RPMI7951 (cell line): ENCODE measurements at regions not wholly inside any gene's neighbourhood (a gene's known extent, or its start where the extent isn't known, plus 50 kb on each side); places are given as distances from the start of the nearest gene placed in this dataset.
"Not testable (repeated sequence)": the region's sequence is repeated elsewhere in the genome, so short reads cannot be mapped to it uniquely, and the experiment has no call there.

Source experiments
- DNase-seq: peaks from one replicate; pipeline ENCODE4 v3.0.0-alpha.2; 2012; ENCODE audit warnings: low read depth

DNA sequence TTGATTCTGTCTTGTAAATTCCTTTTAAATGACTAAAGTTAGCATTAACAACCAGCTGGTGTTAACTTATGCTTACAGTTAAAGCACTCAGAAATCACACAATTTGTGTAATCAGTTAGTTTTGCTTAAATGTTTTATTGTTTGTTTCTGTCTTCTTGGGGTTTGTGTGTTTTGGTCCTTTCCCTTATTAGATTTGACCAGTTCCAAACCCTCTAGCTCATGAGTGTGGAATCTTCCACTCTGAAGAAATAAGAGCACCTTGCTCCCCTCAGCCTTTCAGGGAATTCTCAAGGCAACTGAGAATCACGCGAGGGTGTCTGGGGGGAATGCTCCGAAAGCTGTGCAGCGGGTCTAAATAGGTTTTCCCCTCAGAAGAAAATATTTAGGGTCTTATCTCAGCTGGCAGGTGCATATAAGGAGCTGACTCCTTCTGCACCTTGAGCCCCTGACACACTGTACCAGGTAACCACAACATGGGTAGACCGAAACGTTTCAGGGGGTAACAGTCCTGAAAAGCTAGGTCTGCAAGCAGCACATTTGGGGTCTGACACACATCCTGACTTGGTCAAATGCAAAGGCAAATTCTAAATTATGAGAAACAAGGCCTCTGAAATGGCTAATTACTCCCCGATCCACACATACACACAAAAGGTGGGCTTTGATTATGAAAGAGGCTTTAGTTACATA is 188.1 kb upstream of the ETV3 start:
- no peak for DNase-seq

- DNase-seq, result no peak
Observed at GRCh38 chr1:157325220-157325619, 187.0 kb upstream of the ETV3 start.

DNA sequence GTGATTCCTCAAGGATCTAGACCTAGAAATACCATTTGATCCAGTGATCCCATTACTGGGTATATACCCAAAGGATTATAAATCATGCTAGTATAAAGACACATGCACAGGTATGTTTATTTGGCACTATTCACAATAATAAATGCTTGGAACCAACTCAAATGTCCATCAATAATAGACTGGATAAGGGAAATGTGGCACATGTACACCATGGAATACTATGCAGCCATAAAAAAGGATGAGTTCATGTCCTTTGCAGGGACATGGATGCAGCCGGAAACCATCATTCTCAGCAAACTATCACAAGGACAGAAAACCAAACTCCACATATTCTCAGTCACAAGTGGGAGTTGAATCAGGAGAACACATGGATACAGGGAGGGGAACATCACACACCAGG is 183.8 kb upstream of the ETV3 start:
- not testable (repeated sequence) for DNase-seq

GRCh38 chr1:157319567-157319966 is 181.4 kb upstream of the ETV3 start:
- no peak for DNase-seq

DNA sequence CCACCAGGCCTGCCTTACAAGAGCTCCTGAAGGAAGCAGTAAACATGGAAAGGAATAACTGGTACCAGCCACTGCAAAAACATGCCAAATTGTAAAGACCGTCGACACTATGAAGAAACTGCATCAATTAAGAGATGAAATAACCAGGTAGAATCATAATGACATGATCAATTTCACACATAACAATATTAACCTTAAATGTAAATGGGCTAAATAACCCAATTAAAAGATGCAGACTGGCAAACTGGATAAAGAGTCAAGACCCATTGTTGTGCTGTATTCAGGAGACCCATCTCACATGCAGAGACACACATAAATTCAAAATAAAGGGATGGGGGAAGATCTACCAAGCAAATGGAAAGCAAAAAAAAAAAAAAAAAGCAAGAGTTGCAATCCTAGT is 179.0 kb upstream of the ETV3 start:
- not testable (repeated sequence) for DNase-seq

GRCh38 chr1:157315544-157315943 is 177.3 kb upstream of the ETV3 start:
- no peak for DNase-seq

GRCh38 chr1:157314408-157314807 is 176.2 kb upstream of the ETV3 start:
- no peak for DNase-seq

DNA sequence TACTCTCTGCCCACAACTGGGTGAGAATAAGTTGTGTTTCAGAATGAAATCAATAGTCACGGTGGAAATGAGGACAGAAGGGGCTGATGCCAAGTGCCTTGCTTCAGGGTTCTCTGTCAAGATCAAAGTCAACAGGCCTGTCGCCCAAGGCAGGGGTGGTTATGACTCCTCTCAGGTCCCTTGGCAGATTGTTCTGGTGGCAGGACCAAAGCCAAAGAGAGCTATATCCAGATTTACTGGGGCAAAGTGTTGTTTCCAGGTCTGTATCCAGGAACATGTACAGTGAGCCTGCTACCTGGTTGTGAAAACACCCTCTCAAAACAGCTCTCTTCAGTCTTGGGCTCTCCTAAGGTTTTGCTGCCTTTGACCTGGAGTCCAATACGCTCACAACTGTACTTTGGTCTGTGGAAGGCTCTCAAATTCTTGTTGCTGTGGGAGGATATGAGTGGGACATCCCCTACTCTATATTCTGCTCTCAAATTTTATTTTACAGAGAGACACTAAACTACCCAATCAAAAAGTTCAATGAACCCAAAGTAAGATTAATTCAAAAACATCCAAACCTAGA is 175.1 kb upstream of the ETV3 start:
- no peak for DNase-seq

GRCh38 chr1:157312082-157312812 is 174.1 kb upstream of the ETV3 start:
- DNase-seq, result peak; percentile 52

- DNase-seq, result no peak
Observed at GRCh38 chr1:157311730-157312081, 173.5 kb upstream of the ETV3 start.

GRCh38 chr1:157310805-157311729 is 172.9 kb upstream of the ETV3 start:
- peak; percentile 17 for DNase-seq

GRCh38 chr1:157310401-157310800 is 172.2 kb upstream of the ETV3 start:
- DNase-seq, result no peak

DNA sequence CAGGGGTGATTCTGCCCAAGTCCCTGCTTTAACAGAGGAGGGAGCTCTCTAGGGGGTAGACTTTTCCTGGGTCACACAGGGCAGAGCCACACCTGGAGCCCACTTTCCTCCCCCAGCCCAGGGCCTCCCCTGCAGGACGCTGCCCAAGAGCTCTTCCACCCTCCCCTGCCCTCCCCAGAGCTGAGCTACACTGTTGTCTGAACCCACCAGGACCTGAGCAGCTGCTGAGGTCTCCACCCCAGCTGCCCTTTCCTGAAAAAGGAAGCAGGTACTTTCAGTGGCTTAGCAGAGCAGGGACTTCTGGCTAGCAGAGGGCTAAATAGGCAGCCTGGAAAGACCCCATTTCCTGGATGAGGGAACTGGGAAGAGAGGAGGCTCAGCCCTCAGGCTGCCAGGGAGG is 169.3 kb upstream of the ETV3 start:
- DNase-seq, result no peak

DNA sequence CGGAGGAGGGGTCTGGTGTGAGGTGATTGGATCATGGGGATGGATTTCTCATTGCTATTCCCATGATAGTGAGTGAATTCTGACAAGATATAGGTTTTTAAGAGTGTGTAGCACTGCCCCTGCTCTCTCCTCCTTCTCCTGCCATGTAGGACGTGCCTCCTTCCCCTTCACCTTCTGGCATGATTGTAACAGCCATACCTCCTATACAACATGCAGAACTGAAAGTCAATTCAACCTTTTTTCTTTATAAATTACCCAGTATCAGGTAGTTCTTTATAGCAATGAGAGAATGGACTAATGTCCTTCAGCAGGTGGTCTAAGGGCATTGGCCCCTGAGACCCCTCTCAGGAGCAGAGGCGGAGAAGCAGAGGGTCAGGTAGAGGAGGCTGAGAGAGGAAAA is 168.7 kb upstream of the ETV3 start:
- no peak for DNase-seq

GRCh38 chr1:157304271-157304670 is 166.1 kb upstream of the ETV3 start:
- no peak for DNase-seq

DNA sequence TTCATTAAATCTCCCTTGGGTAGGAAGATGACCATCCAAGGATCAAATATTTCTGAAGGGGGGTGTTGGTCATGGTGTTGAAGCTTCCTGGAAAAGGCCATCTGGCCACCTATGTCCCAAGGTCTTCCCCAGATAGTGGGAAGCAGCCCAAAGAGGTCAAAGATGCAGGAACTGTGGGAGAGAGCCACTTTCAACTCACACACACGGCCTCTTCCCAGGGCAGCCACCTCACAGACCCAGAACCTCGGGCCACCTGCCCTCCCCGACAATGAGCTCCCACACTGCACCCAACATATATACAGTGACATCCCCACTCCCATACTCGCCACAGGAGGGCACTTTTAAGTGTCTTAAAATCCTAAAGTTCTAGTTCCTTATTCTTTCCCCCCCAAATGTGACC is 164.5 kb upstream of the ETV3 start:
- no peak for DNase-seq

DNA sequence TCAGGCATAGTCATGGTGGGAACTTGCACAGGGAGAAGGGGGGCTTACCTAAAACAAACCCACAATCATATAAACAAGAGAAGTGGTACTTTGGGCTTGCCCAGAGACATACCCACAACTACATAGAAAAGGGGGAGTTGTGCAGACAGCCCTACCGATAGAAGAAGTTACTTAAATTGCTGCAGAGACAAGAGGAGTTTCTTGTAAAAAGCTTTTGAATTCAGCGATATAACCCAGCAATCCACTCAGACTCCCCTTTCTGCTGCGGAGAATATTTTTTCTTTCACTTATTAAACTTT is 164.0 kb upstream of the ETV3 start:
- no peak for DNase-seq

- DNase-seq, result no peak
Observed at GRCh38 chr1:157301477-157302198, 163.4 kb upstream of the ETV3 start.

DNA sequence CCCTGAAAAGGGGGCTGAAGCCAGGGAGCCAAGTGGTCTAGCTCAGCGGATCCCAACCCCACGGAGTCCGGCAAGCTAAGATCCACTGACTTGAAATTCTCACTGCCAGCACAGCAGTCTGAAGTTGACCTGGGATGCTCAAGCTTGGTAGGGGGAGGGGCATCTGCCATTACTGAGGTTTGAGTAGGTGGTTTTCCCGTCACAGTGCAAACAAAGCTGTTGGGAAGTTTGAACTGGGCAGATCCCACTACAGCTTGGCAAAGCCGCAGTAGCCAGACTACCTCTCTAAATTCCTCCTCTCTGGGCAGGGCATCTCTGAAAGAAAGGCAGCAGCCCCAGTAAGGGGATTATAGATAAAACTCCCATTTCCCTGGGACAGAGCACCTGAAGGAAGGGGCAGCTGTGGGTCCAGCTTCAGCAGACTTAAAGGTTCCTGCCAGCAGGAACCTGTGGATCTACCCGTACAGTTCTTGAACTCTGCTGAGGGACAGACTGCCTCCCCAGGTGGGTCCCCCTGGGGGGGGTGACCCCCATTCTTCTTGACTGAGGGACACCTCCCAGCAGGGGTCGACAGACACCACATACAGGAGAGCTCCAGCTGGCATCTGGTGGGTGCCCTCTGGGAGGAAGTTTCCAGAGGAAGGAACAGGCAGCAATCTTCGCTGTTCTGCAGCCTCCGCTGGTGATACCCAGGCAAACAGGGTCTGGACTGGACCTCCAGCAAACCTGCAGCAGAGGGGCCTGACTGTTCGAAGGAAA is 156.4 kb upstream of the ETV3 start:
- not testable (repeated sequence) for DNase-seq

DNA sequence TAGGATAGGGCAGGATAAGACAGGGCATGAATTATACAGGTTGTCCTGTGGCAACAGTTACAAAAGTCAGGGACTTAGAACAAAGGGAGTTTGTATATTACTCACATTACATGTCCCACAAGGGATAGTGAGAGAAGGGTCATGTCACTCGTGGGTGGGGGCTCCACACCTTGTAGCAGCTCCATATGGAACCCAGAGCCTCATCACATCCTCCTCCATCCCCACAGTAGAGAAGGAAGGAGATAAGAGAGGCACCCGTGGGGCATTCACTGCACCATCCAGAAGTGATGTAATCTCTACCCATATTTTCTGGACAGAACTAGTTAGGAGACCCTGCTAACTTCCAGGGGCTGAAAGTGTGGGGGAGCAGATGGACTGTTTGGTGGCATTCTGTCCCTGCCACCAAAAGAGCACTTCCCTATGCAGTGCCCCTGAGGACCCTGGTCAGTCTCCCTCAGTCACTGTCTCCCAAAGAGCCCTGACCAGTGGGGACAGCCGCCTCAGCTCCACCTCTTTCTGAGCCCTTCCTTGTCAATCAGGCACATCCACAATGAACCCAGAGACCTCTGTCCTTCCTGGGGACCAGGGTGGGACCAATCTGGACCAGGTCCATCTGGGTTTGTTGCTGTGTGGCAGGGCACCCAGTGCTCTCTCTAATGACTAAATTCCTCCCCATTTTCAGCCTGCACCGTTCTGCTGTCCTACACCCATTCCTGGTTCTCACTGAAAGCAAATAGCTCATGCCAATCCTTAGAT is 154.8 kb upstream of the ETV3 start:
- DNase-seq, result no peak
